ENCODE measurements at regions not wholly inside any gene's neighbourhood (a gene's known extent, or its start where the extent isn't known, plus 50 kb on each side); places are given as distances from the start of the nearest gene placed in this dataset.
"Not testable (repeated sequence)": the region's sequence is repeated elsewhere in the genome, so short reads cannot be mapped to it uniquely, and the experiment has no call there.

GRCh38 chr4:33453436-33453835 lies 2733.3 kb downstream of the PCDH7 start:
- DNase-seq = no peak

- no peak for DNase-seq
Measured at GRCh38 chr4:33453916-33454315, 2733.7 kb downstream of the PCDH7 start.

DNA sequence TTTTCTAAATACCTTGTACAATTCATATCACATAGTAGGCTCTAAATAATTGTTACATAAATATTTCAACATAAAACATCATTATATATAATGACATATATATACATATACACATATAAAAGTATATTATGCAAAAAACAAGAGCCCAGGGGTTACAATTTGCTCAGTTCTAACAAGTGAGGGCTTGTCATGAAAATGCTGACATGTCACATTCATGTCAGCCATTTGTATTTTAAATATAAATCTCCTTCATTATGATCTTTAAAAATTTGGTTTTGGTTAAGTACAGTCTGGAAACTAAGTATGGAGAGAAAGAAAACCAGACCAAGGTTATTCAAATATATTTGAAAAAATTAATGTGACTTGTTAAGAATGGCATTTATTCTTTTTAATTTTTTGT lies 2745.4 kb downstream of the PCDH7 start:
- no peak for DNase-seq

DNA sequence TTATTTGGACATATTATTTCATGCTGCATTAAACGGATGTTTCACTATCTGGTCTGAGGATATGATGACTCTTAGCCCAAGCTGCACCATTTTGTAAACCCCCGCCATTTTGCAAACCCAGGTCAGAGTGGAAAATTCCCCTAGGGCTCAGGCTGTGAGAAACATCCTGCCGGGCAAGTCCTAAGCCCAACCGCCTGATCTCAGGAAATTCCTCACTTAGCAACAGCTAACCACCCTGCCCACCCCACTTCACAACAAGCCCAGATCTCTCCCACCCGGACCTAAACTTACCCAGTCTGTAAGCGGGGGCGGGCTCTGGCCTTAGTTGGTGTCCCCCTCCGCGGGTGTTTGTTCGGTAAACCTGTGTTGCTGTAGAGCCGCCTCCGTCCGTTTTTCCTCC lies 2747.1 kb downstream of the PCDH7 start:
- DNase-seq = no peak

DNA sequence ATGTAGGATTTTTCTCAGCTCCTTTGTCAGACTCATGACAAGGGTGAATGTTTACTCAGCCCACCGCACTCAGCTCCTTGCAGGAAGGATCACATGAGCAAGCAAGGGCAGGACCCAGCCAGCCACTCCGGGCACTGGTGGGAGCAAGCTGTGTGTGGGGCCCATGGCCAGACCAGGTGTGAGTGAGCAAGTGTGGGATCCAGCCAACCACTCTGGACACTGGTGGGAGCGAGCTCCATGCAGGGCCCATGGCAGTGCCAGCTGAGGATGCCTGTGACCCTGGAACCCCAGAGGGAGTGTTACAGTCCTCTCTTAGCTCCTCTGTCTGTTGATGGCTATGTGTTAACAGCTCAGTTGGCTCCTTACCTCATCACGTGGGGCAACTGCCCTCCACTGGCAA lies 2750.6 kb downstream of the PCDH7 start:
- no peak for DNase-seq

DNA sequence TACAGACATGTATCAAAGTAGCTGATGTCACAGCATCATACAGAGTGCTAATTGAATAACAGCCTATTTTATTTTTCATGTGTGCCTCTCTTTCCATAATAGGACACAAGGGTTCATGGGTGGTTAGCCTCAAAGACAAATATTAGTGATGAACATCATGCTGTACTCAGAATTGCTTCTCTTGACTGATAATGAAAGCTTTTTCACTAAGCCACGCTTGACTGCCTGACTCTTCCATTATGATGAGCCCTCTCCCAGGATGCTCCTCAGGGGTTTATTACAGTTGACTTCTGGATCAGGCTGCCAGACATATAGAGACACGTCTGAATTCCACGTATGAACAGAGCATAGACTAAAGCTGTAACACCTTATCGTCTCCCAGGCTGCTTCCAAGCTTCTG lies 2757.5 kb downstream of the PCDH7 start:
- peak; percentile 38 for DNase-seq

- no peak for DNase-seq
Measured at GRCh38 chr4:33482773-33483172, 2761.5 kb downstream of the ARAP2 start.

GRCh38 chr4:33485111-33485510 lies 2759.2 kb downstream of the ARAP2 start:
- DNase-seq = no peak

DNA sequence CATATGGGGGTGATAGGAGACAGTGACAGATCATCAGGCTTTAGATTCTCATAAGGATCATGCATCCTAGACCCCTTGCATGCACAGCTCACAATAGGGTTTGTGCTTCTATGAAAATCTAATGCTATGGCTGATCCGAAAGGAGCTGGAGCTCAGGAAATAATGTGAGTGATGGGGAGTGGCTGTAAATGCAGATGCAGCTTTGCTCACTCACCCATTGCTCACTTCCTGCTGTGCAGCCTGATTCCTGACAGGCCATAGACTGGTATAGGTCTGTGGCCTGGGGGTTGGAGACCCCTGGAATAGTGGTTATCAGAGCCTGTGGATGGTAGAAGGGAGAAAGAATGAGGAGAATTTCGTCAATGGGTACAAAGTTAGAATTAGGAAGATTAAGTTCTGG lies 2751.1 kb downstream of the ARAP2 start:
- no peak for DNase-seq

GRCh38 chr4:33494150-33494549 lies 2750.2 kb downstream of the ARAP2 start:
- DNase-seq = no peak

- not testable (repeated sequence) for DNase-seq
Measured at GRCh38 chr4:33501587-33501986, 2742.7 kb downstream of the ARAP2 start.

DNA sequence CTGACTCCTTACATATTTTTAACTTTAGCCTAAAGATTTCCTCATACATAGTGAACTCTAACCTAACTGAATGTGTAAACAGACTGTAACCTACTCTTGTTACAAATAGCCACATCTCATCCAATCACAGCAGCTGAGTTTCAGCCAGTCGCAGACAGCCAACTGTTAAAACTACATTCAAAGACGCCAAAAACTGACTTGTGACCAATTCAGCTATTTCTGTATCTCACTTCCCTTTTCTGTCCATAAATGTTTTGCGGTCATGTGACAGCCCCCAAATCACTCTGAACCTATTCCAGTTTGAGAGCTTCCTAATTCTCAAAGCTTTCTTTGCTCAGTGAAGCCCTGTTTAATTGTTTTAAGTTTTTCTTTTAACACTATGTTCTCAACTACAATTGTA lies 2731.9 kb downstream of the ARAP2 start:
- DNase-seq = no peak

DNA sequence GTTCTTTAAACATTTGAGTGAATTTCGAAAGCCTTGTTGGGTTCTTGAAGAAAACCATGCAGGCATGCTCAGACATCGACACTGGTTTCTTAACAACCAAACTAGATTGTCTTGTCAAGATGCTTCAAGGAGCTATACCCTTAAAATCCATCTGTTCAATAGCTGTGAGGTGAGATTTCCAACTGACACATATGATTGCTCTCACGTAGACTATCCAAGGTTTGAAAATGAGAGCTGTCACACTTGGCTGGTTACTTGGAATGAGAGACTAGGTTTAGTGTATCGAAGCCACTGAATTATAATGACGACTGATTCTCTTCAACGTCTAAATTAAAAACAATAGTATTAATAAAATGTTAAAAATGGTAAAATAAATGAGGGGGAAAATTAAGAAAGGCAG lies 2725.5 kb downstream of the ARAP2 start:
- no peak for DNase-seq

GRCh38 chr4:33532821-33533220 lies 2711.5 kb downstream of the ARAP2 start:
- DNase-seq = no peak

GRCh38 chr4:33536898-33537297 lies 2707.4 kb downstream of the ARAP2 start:
- no peak for DNase-seq

DNA sequence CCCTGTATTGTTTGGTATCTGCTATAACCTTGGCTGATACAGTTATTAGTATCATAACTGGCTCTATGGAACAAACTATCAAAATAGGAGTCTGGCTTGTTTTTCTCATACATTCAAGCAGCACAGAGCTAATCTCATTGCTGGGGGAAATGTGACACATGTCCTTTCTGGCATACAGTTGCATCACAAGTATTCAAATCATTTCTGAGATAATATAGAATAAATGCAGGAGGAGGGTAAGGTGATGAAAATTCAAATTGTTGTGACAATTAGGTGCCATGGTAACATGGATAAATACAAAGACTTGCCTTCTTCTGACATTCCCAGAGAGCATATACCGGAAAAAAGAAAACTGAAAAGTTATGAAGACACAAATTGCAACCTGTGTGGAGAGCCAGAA lies 2706.8 kb downstream of the ARAP2 start:
- no peak for DNase-seq

DNA sequence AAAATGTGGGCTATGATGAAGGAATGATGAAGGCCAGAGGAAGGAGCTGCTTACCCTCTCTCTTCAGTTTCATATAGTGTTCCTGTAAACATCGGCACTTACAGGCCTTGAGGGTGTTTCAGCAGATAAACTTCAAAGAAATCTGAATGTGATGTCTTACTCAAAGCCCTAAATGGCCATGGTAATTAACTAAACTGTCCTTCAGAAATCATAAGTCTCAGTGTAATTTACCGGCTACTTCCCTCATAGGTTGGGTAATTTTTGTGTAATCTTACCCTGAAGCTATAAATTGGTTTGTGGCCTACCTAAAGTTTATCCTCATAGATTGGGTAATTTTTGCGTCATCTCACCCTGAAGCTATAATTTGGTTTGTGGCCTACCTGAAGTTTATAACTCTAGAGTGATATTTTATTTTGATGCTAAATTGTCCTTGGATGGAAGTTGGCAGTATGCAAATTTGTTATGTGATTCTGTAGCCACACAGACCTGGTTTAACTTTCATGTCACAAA lies 2700.3 kb downstream of the ARAP2 start:
- DNase-seq = no peak

DNA sequence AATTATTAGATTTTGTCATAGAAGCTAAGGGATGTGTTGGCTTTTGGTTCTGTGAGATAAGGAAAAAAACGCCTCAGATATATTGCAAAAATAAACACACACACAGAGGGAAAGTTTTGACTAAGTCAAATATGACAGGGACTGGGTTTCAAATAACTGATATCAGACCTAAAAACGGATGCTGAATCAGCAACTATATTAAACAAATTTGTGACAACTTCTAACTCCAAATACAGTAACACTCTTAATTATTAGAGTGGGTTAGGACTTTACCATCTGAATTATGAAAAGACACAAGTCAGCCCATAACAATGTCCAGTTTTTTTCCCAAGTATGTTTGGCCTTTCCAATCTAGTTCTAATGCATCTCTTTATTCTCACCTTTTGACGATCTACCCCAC lies 2693.1 kb downstream of the ARAP2 start:
- DNase-seq = no peak

DNA sequence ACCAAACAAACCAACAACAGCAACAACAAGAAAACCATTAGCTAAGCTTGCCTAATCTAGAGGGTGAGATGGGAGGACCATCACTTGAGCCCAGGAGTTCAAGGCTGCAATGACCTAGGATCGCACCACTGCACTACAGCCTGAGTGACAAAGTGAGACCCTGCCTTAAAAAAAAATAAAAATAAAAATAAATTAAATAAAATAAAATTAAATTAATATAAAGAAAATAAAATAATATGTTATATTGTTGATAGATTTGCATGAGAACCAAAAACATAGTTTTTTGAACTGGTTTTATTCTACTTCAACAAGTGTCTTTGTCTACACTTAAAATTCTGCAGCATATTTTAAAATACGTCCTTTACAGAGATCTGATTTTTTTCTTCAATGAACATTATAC lies 2683.1 kb downstream of the ARAP2 start:
- no peak for DNase-seq

GRCh38 chr4:33566649-33567048 lies 2677.7 kb downstream of the ARAP2 start:
- DNase-seq = no peak

DNA sequence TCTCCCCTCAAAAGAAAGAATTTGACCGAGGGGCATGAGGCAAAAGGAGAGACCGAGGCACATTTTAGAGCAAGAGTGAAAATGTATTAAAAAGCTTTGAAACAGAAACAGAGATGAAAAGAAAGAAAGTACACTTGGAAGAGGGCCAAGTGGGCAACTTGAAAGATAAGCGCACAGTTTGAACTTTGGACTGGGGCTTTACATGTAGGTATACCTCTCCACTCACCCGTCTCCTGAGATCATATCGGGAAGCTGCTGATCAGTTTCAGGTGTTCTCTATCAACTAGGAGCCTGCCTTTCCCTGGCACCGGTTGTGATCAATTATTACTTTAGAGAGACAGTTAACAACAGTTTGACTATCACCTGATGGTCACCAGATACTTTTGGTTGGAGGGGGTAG lies 2666.5 kb downstream of the ARAP2 start:
- DNase-seq = no peak

- DNase-seq = no peak
Measured at GRCh38 chr4:33579951-33580350, 2664.4 kb downstream of the ARAP2 start.

GRCh38 chr4:33592701-33593100 lies 2651.6 kb downstream of the ARAP2 start:
- DNase-seq = no peak

- no peak for DNase-seq
Measured at GRCh38 chr4:33606951-33607350, 2637.4 kb downstream of the ARAP2 start.

GRCh38 chr4:33616121-33616520 lies 2628.2 kb downstream of the ARAP2 start:
- no peak for DNase-seq

- DNase-seq = peak; percentile 29
Measured at GRCh38 chr4:33625748-33626147, 2618.6 kb downstream of the ARAP2 start.
